ENCODE measurements at regions not wholly inside any gene's neighbourhood (a gene's known extent, or its start where the extent isn't known, plus 50 kb on each side); places are given as distances from the start of the nearest gene placed in this dataset.
A peak's percentile ranks its signal among the peaks of the same experiment; 100 is the strongest.

GRCh38 chr16:54351171-54351570, 64.6 kb upstream of the IRX3 start:
- WGBS, 10 experiments: 60 to 90% (median 80%) methylated on average over 1 to 5 of the region's 5 CpGs; no CpG with 5 or more reads in 5 of the 10 experiments
- Histone ChIP-seq H3K27ac (no peak overlapping the region), H3K4me3 (no peak overlapping the region), H3K4me1 (replicated peaks in 1 of 2) (no peaks in the 10 kb centered on the region)
- in situ Hi-C loops (cut with MboI; ENCODE audit: low pct_unique_long_range_greater_than_20kb in 2 of 9, low sequenced_read_pairs in 9 of 9, unreplicated experiment in 9 of 9): no loop called here
- peak in 1 of 8 experiments; percentile 15 for ATAC-seq (replicated peaks in 6 of 8)

- Histone ChIP-seq H3K27ac (no peak overlapping the region), H3K4me3 (no peak overlapping the region), H3K4me1 (replicated peaks in 1 of 2) (peaks cover 10 to 13% of the 10 kb centered on the region in 2 donors)
- ATAC-seq (replicated peaks in 6 of 8): peak in 5 of 8 experiments; percentile 55 to 92 (median 84)
- in situ Hi-C loops (cut with MboI; ENCODE audit: low pct_unique_long_range_greater_than_20kb in 2 of 9, low sequenced_read_pairs in 9 of 9, unreplicated experiment in 9 of 9): no loop called here
- WGBS, 10 experiments: 0 to 100% methylated on average over 1 of the region's 1 CpG; no CpG with 5 or more reads in 8 of the 10 experiments
Measured at GRCh38 chr16:54347961-54348360, 61.4 kb upstream of the IRX3 start.

- H3K27ac ChIP-seq: no peak overlapping the region
- in situ Hi-C loops (cut with MboI; ENCODE audit: low pct_unique_long_range_greater_than_20kb in 2 of 9, low sequenced_read_pairs in 9 of 9, unreplicated experiment in 9 of 9): no loop called here
- peaks cover 10 to 13% of the 10 kb centered on the region in 2 donors for H3K4me1 ChIP-seq (replicated peaks in 1 of 2)
- ATAC-seq (replicated peaks in 6 of 8): no peak
- H3K4me3 ChIP-seq: no peak overlapping the region
- 0 to 100% (median 82%) methylated on average over 1 to 3 of the region's 3 CpGs; no CpG with 5 or more reads in 1 of the 10 experiments for WGBS, 10 experiments
Measured at GRCh38 chr16:54346041-54346440, 59.5 kb upstream of the IRX3 start.

- Histone ChIP-seq H3K4me3 (no peak overlapping the region), H3K4me1 (replicated peaks in 1 of 2) (peaks cover 10 to 13% of the 10 kb centered on the region in 2 donors), H3K27ac (peak overlapping the region in 1 of 2 donors; percentile 66)
- in situ Hi-C loops (cut with MboI; ENCODE audit: low pct_unique_long_range_greater_than_20kb in 2 of 9, low sequenced_read_pairs in 9 of 9, unreplicated experiment in 9 of 9): no loop called here
- ATAC-seq (replicated peaks in 6 of 8): peak in 5 of 8 experiments; percentile 49 to 63 (median 57)
- 0 to 85% (median 67%) methylated on average over 1 to 15 of the region's 22 CpGs; no CpG with 5 or more reads in 2 of the 10 experiments for WGBS, 10 experiments
Measured at GRCh38 chr16:54344646-54345630, 58.4 kb upstream of the IRX3 start.

- no peak for ATAC-seq (replicated peaks in 6 of 8)
- Histone ChIP-seq H3K4me3 (no peak overlapping the region), H3K4me1 (replicated peaks in 1 of 2) (peaks cover 10 to 13% of the 10 kb centered on the region in 2 donors), H3K27ac (no peak overlapping the region)
- WGBS, 10 experiments: 80 to 100% (median 95%) methylated on average over 1 to 4 of the region's 5 CpGs; no CpG with 5 or more reads in 4 of the 10 experiments
- in situ Hi-C loops (cut with MboI; ENCODE audit: low pct_unique_long_range_greater_than_20kb in 2 of 9, low sequenced_read_pairs in 9 of 9, unreplicated experiment in 9 of 9): no loop called here
Measured at GRCh38 chr16:54342966-54343365, 56.4 kb upstream of the IRX3 start.

GRCh38 chr16:54341892-54342776, 55.5 kb upstream of the IRX3 start:
- H3K27ac ChIP-seq: no peak overlapping the region
- in situ Hi-C loops (cut with MboI; ENCODE audit: low pct_unique_long_range_greater_than_20kb in 2 of 9, low sequenced_read_pairs in 9 of 9, unreplicated experiment in 9 of 9): no loop called here
- no peak overlapping the region for H3K4me3 ChIP-seq
- WGBS, 10 experiments: 40 to 100% (median 95%) methylated on average over 1 to 9 of the region's 16 CpGs; no CpG with 5 or more reads in 3 of the 10 experiments
- no peak for ATAC-seq (replicated peaks in 6 of 8)
- peaks cover 10 to 13% of the 10 kb centered on the region in 2 donors for H3K4me1 ChIP-seq (replicated peaks in 1 of 2)

- WGBS, 10 experiments: 0 to 100% (median 63%) methylated on average over 1 to 2 of the region's 5 CpGs; no CpG with 5 or more reads in 5 of the 10 experiments
- Histone ChIP-seq H3K4me3 (no peak overlapping the region), H3K27ac (no peak overlapping the region), H3K4me1 (replicated peaks in 1 of 2) (peaks cover 18 to 21% of the 10 kb centered on the region in 2 donors)
- in situ Hi-C loops (cut with MboI; ENCODE audit: low pct_unique_long_range_greater_than_20kb in 2 of 9, low sequenced_read_pairs in 9 of 9, unreplicated experiment in 9 of 9): no loop called here
- ATAC-seq (replicated peaks in 6 of 8): peak in 2 of 8 experiments; percentile 31 to 38
Measured at GRCh38 chr16:54340531-54340930, 53.9 kb upstream of the IRX3 start.

- H3K4me3 ChIP-seq: no peak overlapping the region
- in situ Hi-C loops (cut with MboI; ENCODE audit: low pct_unique_long_range_greater_than_20kb in 2 of 9, low sequenced_read_pairs in 9 of 9, unreplicated experiment in 9 of 9): no loop called here
- H3K4me1 ChIP-seq (replicated peaks in 1 of 2): peaks cover 7 to 8% of the 10 kb centered on the region in 2 donors
- ATAC-seq (replicated peaks in 6 of 8): no peak
- H3K27ac ChIP-seq: no peak overlapping the region
- WGBS, 10 experiments: 10 to 83% (median 51%) methylated on average over 1 to 2 of the region's 4 CpGs; no CpG with 5 or more reads in 4 of the 10 experiments
Measured at GRCh38 chr16:54336631-54337204, 50.1 kb upstream of the IRX3 start.
